HG02938 (cell line): ENCODE measurements at regions not wholly inside any gene's neighbourhood (a gene's known extent, or its start where the extent isn't known, plus 50 kb on each side); places are given as distances from the start of the nearest gene placed in this dataset.

ENCODE experiments used
- ATAC-seq: cut with Tn5 transposase; IDR thresholded peaks from one replicate; pipeline ENCODE4 v1.9.1; 2021; ENCODE audit warnings: mild to moderate bottlenecking, moderate library complexity; ENCODE audit not compliant: unreplicated experiment

DNA sequence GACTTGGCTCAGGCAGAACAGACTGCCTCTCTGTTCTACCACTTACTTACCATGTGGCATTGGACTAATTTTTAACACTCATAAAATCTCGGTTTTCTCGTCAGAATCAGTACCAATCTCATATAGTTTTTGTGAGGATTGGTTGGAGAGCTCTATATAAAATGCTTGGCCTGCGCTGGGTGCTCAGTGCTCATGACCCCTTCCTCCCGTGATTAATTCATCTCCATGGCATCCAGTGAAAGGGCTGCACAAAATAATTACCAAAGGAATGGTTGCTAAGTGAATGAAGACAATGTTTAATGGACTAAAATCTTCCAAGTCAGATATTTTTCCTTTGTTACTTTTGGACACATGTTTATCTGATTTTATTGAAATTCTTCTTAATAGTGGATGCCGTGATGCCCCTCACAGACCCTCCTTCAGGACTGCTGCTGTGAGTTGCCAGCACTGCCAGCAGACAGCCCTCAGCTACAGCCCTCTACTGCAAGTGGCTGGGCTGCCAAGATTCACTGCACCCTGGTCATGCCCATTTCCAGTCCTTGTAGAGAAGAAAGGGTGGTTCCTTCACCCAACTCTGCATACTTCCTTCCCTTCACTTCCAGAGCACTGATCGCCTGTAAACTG lies 436.5 kb downstream of the LMO4 start:
- no peak for ATAC-seq

DNA sequence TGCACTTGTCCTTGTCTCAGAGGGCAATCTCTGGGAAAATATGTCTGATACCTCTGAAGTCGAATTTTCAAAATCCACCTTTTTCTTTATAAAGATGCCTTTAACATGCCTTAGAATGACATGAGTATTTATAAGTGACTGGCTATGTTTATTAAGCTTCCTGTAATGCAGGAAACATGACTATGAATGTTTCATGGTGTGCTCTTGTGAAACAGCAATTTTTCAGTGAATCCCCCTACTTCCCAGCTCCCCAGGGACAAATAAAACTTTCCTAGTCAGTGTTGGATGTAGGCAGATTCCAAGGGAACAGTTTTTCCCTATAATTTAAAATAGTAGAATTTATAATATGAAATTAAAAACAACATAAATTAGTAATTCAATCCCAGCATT lies 437.0 kb downstream of the LMO4 start:
- ATAC-seq, result no peak

DNA sequence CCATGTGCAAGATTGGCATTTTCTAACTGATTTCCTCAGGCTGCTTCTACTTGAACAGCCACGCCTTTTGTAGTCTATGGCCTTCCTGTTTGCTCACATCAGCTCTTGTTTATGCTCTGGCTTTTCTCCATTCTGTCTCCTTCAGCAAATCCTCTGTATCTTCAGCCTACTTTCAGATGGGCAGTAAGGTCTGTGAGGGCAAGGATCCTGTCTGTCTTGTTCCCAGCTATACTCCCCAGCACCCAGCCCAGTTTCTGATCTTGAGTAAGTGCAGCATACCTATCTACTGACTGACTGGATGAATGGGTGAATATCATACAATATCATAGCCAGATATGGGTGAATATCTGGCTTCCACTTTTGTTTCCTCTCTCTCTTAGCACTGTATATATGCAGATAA lies 438.1 kb downstream of the LMO4 start:
- no peak for ATAC-seq

GRCh38 chr1:87778896-87779295 lies 450.2 kb downstream of the LMO4 start:
- ATAC-seq, result no peak

- ATAC-seq, result no peak
Observed at GRCh38 chr1:87781554-87781953, 452.9 kb downstream of the LMO4 start.

- no peak for ATAC-seq
Observed at GRCh38 chr1:87783315-87783714, 454.6 kb downstream of the LMO4 start.

DNA sequence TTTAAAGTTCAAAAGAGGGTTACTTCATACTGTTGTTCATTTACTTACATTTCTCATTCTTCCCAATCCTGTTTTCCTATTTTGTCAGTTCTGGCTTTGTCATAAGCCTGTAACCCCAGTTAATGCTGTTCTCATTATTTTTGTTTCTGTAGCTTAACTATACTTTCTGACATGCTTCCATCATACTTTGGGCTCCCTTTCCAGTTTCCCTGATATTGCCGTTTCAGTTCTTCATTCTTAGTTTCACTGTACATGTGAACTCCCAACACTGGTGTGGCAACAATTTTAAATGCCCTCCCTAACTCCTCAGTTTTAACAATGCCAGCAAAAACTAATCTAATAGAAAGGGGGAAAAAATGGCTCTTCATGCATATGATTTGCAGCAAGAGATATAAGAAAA lies 456.7 kb downstream of the LMO4 start:
- no peak for ATAC-seq

DNA sequence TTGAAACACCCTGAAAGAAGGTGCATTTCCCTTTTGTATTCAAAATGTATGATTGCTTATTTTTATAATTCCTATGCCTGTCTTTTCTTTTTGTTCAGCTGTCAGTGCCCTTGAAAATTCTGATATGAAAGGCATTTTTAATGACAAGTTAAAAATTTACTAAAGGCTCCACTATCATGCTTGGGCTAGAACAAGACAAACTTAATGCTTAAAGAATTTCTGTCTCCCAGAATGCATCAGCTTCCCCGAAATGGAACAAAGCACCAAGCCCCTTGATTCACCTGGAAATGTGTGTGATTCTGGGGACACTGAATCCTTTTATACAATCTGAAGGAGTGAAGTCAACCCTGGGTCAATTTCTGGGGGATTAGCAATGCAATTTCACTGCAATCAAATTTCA lies 457.5 kb downstream of the LMO4 start:
- ATAC-seq, result no peak

DNA sequence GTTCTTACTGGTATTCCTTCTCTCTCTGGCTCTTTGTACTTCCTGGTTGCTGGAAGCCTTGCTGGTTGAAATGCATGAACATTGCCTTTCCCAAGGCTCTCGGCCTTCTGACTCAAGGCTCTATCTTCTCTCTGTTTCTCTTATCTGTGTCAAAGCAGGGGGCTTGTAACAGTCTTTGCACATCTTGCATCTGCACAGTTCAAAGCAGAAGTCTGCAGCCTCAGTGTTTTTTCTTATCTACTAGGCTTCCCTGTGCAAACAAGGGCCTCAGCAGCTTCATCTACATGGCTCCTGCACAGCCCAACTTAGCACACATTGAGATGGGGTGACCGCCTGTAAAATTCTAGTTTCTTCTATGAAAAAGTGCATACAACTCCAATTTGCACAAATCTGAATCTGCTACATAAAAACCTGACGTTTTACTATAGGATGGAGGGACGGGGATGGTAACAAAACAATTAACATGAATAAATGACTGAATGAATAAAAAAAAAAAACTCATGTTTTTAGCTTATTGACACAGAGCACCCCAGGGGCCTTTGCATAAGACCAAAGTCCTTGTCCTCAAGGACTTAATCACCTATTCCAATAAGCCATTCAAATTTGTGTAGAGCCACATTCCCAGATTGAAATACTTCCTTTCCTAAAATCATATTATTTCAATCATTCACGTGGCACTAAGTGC lies 458.3 kb downstream of the LMO4 start:
- ATAC-seq, result no peak

DNA sequence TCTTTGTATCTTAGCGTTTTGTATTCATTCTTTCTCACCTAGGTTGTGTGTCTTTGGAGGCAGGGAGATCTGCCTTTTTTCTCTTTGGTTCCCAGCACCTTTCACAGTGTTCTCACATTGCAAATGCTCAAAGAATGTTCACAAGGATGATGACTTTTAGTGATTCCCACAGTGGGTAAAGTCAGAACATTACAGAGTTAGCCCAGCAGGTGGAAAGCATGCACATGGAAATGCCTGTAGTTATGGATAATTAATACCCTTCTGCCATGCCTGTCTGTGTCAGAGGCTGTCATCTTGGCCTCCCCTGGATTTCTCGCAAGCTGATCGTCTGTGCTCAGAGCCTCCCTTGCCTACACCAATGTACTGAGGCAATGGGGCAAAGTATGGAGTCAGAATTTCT lies 458.9 kb downstream of the LMO4 start:
- no peak for ATAC-seq

GRCh38 chr1:87790756-87791155 lies 462.1 kb downstream of the LMO4 start:
- ATAC-seq, result no peak

GRCh38 chr1:87791931-87792740 lies 463.5 kb downstream of the LMO4 start:
- no peak for ATAC-seq

- ATAC-seq, result no peak
Observed at GRCh38 chr1:87794788-87795614, 466.3 kb downstream of the LMO4 start.

DNA sequence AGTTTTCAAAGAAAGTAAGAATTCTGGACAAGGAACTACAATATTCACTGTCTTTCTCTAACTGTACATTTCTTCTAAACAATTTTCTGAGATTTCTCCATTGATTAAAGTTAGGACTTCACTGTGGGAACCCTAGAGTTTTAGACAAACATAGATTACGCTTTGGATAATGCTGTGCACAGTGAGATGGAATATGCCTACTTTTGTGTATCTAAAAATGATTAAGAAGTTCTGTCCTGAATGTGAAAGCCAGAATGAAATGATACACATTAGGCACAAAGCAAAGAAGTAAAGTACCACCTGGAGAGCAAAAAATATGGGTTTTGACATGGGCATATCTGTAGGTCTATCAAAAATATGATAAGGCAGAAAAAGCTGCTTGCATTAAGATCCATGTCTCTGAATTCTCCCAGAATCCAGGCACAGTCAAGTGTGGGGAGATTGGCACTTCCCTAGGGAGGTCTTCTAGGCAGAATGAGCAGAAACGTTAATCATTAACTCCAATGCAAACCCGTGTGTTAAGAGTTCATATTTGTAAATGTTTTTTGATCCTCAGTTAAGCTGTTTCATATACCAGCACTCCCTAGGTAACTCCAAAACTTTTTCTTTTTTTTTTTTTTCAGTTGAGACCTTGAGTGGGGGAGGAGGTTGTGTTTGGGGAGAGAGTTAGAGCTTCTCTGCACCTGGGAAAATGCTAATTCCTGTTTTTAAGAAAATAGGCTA lies 467.1 kb downstream of the LMO4 start:
- no peak for ATAC-seq

GRCh38 chr1:87796471-87796901 lies 467.8 kb downstream of the LMO4 start:
- ATAC-seq, result no peak

GRCh38 chr1:87799451-87799850 lies 470.8 kb downstream of the LMO4 start:
- ATAC-seq, result no peak

DNA sequence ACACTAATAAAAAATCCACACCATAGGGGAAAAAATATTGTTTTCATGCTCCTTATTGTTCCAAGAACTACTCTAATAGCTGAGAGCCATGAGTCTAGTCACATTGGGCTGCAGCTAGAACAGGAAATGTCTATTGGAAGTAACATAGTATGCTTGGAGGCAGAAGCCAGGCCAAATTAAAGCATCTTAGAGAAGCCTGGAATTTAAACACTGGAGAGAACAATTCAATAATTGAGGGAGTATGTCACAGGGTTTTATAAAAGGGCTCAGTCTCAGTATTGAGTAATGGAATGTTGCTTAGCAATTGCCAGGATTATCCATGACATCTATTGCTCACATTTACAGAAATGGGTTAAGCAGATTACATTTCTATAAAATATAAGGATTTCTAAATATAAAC lies 471.3 kb downstream of the LMO4 start:
- no peak for ATAC-seq

DNA sequence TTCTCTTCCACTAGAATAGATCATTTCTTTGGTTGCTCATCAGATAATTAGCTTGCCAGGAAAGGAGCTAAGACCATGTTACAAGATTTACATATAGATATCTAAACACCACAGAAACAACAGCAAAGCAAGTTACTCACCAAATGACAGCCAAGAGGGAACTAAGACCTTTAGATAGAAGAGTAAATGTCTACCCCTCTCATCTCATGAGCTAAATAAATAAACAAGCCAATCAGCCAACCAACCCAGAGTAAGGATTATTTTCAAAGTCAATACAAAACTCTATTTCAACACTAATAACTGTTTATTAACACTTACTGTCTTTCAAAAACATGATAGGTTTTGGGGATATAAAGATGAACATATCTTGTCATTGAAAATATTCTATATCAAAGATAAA lies 474.7 kb downstream of the LMO4 start:
- ATAC-seq, result no peak

DNA sequence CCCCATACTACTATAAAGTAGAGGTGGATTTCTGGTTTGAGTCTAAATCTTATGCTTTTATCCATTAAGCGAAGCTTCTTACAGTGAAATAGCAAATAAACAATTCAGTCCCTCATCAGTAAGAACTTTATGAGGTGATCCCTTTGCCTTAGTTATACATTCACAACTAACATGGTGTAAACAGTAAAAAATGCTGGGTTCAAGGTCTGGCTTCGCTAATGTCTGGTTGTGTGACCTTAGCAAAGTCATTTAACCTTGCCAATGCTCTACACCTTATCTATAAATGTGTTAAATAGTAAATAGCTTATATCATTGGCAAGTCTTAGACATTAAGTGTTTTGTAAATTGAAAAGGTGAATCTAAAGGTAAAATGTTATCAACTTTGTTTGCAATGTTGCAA lies 475.4 kb downstream of the LMO4 start:
- no peak for ATAC-seq

- ATAC-seq, result no peak
Observed at GRCh38 chr1:87805666-87806378, 477.1 kb downstream of the LMO4 start.
